ENCODE measurements at regions not wholly inside any gene's neighbourhood (a gene's known extent, or its start where the extent isn't known, plus 50 kb on each side); places are given as distances from the start of the nearest gene placed in this dataset.

- no peak for TF ChIP-seq CTCF (IDR thresholded peaks at IDR 0.05)
- TF ChIP-seq POLR2A (IDR thresholded peaks at IDR 0.05), result no peak
Observed at GRCh38 chr7:18295781-18296423, 199.6 kb upstream of the HDAC9 start.
